Astrocyte (in vitro differentiated cells and primary cell): ENCODE measurements at regions not wholly inside any gene's neighbourhood (a gene's known extent, or its start where the extent isn't known, plus 50 kb on each side); places are given as distances from the start of the nearest gene placed in this dataset.

Experiments
- DNase-seq: peaks from one replicate; pipeline ENCODE4 v3.0.0-alpha.2; 2010; ENCODE audit warnings: low read depth
- FAIRE-seq: peaks from 2 replicates; lab custom pipeline; 2011; peaks lifted over from hg19 to GRCh38; lab: Jason Lieb, UNC
- H2AFZ ChIP-seq: 2 replicates; pipeline ENCODE4 v1.6.0; 2012; ENCODE audit warnings: low read depth, low read length, inconsistent platforms
- H3K27ac ChIP-seq: 2 replicates; pipeline ENCODE4 v1.5.1; 2011; ENCODE audit warnings: low read depth, low read length, inconsistent platforms
- H3K27me3 ChIP-seq: 2 replicates; pipeline ENCODE4 v1.6.0; 2011; ENCODE audit warnings: low read length, inconsistent platforms; ENCODE audit not compliant: insufficient read depth
- H3K36me3 ChIP-seq: 2 replicates; pipeline ENCODE4 v1.5.1; 2011; ENCODE audit warnings: low read length, inconsistent platforms; ENCODE audit not compliant: insufficient read depth
- H3K4me1 ChIP-seq: 2 replicates; pipeline ENCODE4 v1.5.1; 2011; ENCODE audit warnings: low read length, inconsistent platforms; ENCODE audit not compliant: insufficient read depth
- H3K4me2 ChIP-seq: 2 replicates; pipeline ENCODE4 v1.6.0; 2012; ENCODE audit warnings: low read length, inconsistent platforms
- H3K4me3 ChIP-seq: 2 replicates; pipeline ENCODE4 v1.5.1; 2011; ENCODE audit warnings: low read depth, mild to moderate bottlenecking, low read length, inconsistent platforms; ENCODE audit not compliant: insufficient read depth
- H3K79me2 ChIP-seq: 2 replicates; pipeline ENCODE4 v1.6.0; 2012; ENCODE audit warnings: mild to moderate bottlenecking, low read length, inconsistent platforms; ENCODE audit not compliant: insufficient read depth
- H3K9ac ChIP-seq: 2 replicates; pipeline ENCODE4 v1.6.0; 2012; ENCODE audit warnings: mild to moderate bottlenecking, low read length, inconsistent platforms
- H3K9me3 ChIP-seq: 2 replicates; pipeline ENCODE4 v1.5.1; 2012; ENCODE audit warnings: low read depth, mild to moderate bottlenecking, low read length, inconsistent platforms; ENCODE audit not compliant: insufficient read depth
- H4K20me1 ChIP-seq: 2 replicates; pipeline ENCODE4 v1.6.0; 2012; ENCODE audit warnings: low read length, inconsistent platforms; ENCODE audit not compliant: insufficient read depth
- H3K27ac Mint-ChIP-seq: one replicate; pipeline ENCODE4 v1.8.0; 2021; ENCODE audit warnings: mild to moderate bottlenecking, mixed read lengths; ENCODE audit not compliant: unreplicated experiment
- H3K27me3 Mint-ChIP-seq: one replicate; pipeline ENCODE4 v1.8.0; 2021; ENCODE audit warnings: low read depth, mixed read lengths; ENCODE audit not compliant: unreplicated experiment
- H3K36me3 Mint-ChIP-seq: one replicate; pipeline ENCODE4 v1.8.0; 2021; ENCODE audit warnings: low read depth, mixed read lengths; ENCODE audit not compliant: unreplicated experiment
- H3K4me1 Mint-ChIP-seq: one replicate; pipeline ENCODE4 v1.8.0; 2021; ENCODE audit warnings: low read depth, mixed read lengths; ENCODE audit not compliant: unreplicated experiment
- H3K4me3 Mint-ChIP-seq: one replicate; pipeline ENCODE4 v1.8.0; 2021; ENCODE audit warnings: mild to moderate bottlenecking, moderate library complexity, mixed read lengths; ENCODE audit not compliant: unreplicated experiment
- H3K9me3 Mint-ChIP-seq: one replicate; pipeline ENCODE4 v1.8.0; 2021; ENCODE audit warnings: mild to moderate bottlenecking, mixed read lengths; ENCODE audit not compliant: unreplicated experiment
- EZH2 ChIP-seq: IDR thresholded peaks from 2 replicates; pipeline ENCODE4 v1.6.1; 2012; ENCODE audit warnings: mild to moderate bottlenecking, low read length, inconsistent platforms; ENCODE audit not compliant: insufficient read depth
- TF ChIP-seq, protein P1 (sequence below): IDR thresholded peaks from 2 replicates; pipeline ENCODE4 v1.5.1; 2011; ENCODE audit warnings: low read depth, mild to moderate bottlenecking, inconsistent platforms, low read length, moderate library complexity; ENCODE audit not compliant: insufficient read depth

- Histone ChIP-seq H3K4me1 (peaks cover 4% of the 10 kb centered on the region), H3K4me3 (no peak overlapping the region), H3K9me3 (no peaks in the 10 kb centered on the region), H2AFZ (no peak overlapping the region), H3K27me3 (no peaks in the 10 kb centered on the region), H3K79me2 (no peaks in the 10 kb centered on the region), H3K4me2 (no peak overlapping the region), H4K20me1 (no peaks in the 10 kb centered on the region), H3K36me3 (no peaks in the 10 kb centered on the region), H3K9ac (no peak overlapping the region), H3K27ac (no peak overlapping the region)
- TF ChIP-seq, protein P1, sequence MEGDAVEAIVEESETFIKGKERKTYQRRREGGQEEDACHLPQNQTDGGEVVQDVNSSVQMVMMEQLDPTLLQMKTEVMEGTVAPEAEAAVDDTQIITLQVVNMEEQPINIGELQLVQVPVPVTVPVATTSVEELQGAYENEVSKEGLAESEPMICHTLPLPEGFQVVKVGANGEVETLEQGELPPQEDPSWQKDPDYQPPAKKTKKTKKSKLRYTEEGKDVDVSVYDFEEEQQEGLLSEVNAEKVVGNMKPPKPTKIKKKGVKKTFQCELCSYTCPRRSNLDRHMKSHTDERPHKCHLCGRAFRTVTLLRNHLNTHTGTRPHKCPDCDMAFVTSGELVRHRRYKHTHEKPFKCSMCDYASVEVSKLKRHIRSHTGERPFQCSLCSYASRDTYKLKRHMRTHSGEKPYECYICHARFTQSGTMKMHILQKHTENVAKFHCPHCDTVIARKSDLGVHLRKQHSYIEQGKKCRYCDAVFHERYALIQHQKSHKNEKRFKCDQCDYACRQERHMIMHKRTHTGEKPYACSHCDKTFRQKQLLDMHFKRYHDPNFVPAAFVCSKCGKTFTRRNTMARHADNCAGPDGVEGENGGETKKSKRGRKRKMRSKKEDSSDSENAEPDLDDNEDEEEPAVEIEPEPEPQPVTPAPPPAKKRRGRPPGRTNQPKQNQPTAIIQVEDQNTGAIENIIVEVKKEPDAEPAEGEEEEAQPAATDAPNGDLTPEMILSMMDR = no peak
- TF ChIP-seq EZH2 = no peak
- no peaks in the 10 kb centered on the region for H3K9me3 Mint-ChIP-seq
- H3K27me3 Mint-ChIP-seq = no peaks in the 10 kb centered on the region
- no peak for FAIRE-seq
- H3K4me1 Mint-ChIP-seq = peaks cover 5% of the 10 kb centered on the region
- H3K27ac Mint-ChIP-seq = no peak overlapping the region
- no peak for DNase-seq
- peaks cover 7% of the 10 kb centered on the region for H3K36me3 Mint-ChIP-seq
- no peak overlapping the region for H3K4me3 Mint-ChIP-seq
Observed at GRCh38 chr6:144809969-144810368, 524.8 kb downstream of the UTRN start.

GRCh38 chr6:144811140-144811539 is 526.0 kb downstream of the UTRN start:
- Histone ChIP-seq H3K9ac (no peak overlapping the region), H3K4me1 (peaks cover 4% of the 10 kb centered on the region), H3K36me3 (no peaks in the 10 kb centered on the region), H2AFZ (no peak overlapping the region), H3K4me3 (no peak overlapping the region), H3K27ac (no peak overlapping the region), H3K9me3 (no peaks in the 10 kb centered on the region), H3K27me3 (no peaks in the 10 kb centered on the region), H3K79me2 (no peaks in the 10 kb centered on the region), H3K4me2 (no peak overlapping the region), H4K20me1 (no peaks in the 10 kb centered on the region)
- DNase-seq (peak; percentile 39), FAIRE-seq (no peak)
- H3K27ac Mint-ChIP-seq = no peak overlapping the region
- TF ChIP-seq, protein P1 = no peak
- TF ChIP-seq EZH2 = no peak
- no peak overlapping the region for H3K4me3 Mint-ChIP-seq
- no peaks in the 10 kb centered on the region for H3K9me3 Mint-ChIP-seq
- peaks cover 4% of the 10 kb centered on the region for H3K36me3 Mint-ChIP-seq
- no peaks in the 10 kb centered on the region for H3K27me3 Mint-ChIP-seq
- H3K4me1 Mint-ChIP-seq = peaks cover 5% of the 10 kb centered on the region

DNA sequence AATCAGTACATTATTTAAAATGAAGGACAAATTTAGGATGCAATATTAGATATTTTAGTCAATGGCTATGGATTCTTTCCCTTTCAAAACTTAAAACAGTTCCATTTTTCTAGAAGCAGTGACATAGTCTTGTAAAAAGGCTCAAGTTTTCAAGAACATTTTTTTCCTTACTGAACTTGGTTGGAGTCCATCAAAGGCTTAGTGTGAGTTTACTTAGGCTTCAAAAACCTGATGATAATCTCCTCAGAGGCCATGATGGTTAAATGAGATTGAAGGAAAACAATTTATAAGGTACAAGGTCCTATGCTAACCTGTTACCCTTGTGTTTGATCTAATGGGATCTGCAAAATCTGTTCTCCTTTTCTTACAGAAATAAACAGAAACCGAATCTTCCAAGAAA is 531.8 kb downstream of the UTRN start:
- no peak for TF ChIP-seq EZH2
- TF ChIP-seq, protein P1 = no peak
- Histone ChIP-seq H3K4me3 (no peak overlapping the region), H3K27ac (no peak overlapping the region), H3K4me2 (no peak overlapping the region), H3K9me3 (no peaks in the 10 kb centered on the region), H3K27me3 (no peaks in the 10 kb centered on the region), H3K36me3 (no peaks in the 10 kb centered on the region), H3K4me1 (no peaks in the 10 kb centered on the region), H4K20me1 (no peaks in the 10 kb centered on the region), H3K79me2 (no peaks in the 10 kb centered on the region), H3K9ac (no peak overlapping the region), H2AFZ (no peak overlapping the region)
- Mint-ChIP-seq H3K4me3 (no peak overlapping the region), H3K9me3 (no peaks in the 10 kb centered on the region), H3K27me3 (no peaks in the 10 kb centered on the region), H3K36me3 (peaks cover 4% of the 10 kb centered on the region), H3K4me1 (no peaks in the 10 kb centered on the region), H3K27ac (no peak overlapping the region)
- FAIRE-seq (no peak), DNase-seq (no peak)
